ENCODE measurements at regions not wholly inside any gene's neighbourhood (a gene's known extent, or its start where the extent isn't known, plus 50 kb on each side); places are given as distances from the start of the nearest gene placed in this dataset.

DNA sequence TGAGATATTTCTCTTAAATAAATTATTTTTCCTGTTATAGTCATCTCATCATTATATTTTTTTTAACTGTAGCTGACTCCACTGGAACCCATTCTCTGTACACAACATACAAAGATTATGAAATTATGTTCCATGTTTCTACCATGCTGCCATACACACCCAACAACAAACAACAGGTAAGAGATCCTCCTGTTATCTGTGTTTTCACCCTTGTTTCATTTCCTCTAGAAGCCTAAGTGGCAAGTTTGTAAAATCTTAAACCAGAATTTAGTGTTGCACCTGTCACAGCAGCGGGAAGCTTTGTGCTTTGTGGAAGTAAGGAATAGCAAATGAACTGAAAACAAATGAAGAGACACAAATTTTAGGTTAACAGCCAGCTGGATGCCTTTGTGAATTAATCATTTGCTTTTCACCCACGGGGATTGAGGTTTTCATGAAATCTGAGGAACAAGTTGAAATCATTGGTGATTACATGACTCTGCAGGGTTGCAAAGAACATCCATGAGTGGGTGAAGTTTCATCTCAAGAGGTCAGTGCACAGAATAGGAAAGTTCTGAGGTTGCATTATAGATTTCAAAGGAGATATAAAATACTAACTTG lies 273.9 kb upstream of the RGS6 start:
- TF ChIP-seq, protein P1, sequence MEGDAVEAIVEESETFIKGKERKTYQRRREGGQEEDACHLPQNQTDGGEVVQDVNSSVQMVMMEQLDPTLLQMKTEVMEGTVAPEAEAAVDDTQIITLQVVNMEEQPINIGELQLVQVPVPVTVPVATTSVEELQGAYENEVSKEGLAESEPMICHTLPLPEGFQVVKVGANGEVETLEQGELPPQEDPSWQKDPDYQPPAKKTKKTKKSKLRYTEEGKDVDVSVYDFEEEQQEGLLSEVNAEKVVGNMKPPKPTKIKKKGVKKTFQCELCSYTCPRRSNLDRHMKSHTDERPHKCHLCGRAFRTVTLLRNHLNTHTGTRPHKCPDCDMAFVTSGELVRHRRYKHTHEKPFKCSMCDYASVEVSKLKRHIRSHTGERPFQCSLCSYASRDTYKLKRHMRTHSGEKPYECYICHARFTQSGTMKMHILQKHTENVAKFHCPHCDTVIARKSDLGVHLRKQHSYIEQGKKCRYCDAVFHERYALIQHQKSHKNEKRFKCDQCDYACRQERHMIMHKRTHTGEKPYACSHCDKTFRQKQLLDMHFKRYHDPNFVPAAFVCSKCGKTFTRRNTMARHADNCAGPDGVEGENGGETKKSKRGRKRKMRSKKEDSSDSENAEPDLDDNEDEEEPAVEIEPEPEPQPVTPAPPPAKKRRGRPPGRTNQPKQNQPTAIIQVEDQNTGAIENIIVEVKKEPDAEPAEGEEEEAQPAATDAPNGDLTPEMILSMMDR (conservative IDR thresholded peaks at IDR 0.05; ENCODE audit: low read length), result no peak
- TF ChIP-seq EZH2phosphoT487 (IDR thresholded peaks at IDR 0.05; ENCODE audit: borderline replicate concordance, low read depth, low read length), result no peak
